Adrenal gland (tissue), 9 donors: ENCODE measurements at regions not wholly inside any gene's neighbourhood (a gene's known extent, or its start where the extent isn't known, plus 50 kb on each side); places are given as distances from the start of the nearest gene placed in this dataset.

Experiments used
- DNase-seq, 7 donors: peaks; one replicate each; pipeline ENCODE4 v3.0.0-alpha.2; 2019 to 2020
- H3K27ac ChIP-seq, 5 donors: fragments of 200-600 bp; sonication (generic) in 4 of 5; 1 replicate in 3 of 5; 2 replicates in 2 of 5; pipeline versions ENCODE4 v1.5.1 to v1.8.0; 2016 to 2020; ENCODE audit warnings: mild to moderate bottlenecking in 1 of 5
- H3K27me3 ChIP-seq: fragments of 200-600 bp; 2 replicates; pipeline ENCODE4 v1.8.0; 2021
- H3K36me3 ChIP-seq, 2 donors: fragments of 200-600 bp; replicated peaks in 1 of 2; 1 replicate in 1 of 2; 2 replicates in 1 of 2; pipeline versions ENCODE4 v1.5.1 to v1.8.0; 2018 to 2022
- H3K4me1 ChIP-seq, 2 donors: fragments of 200-600 bp; replicated peaks in 1 of 2; 1 replicate in 1 of 2; 2 replicates in 1 of 2; pipeline versions ENCODE4 v1.5.1 to v1.8.0; 2018 to 2021
- H3K4me3 ChIP-seq, 4 donors: fragments of 200-600 bp; sonication (generic) in 3 of 4; one replicate each; pipeline ENCODE4 v1.5.1; 2016 to 2018
- H3K9me3 ChIP-seq, 3 donors: fragments of 200-600 bp; sonication (generic) in 1 of 3; replicated peaks in 1 of 3; 1 replicate in 2 of 3; 2 replicates in 1 of 3; pipeline versions ENCODE4 v1.5.1 to v1.8.0; 2016 to 2021
- POLR2A ChIP-seq, 2 donors: fragments of 450-650 bp; IDR thresholded peaks; one replicate each; pipeline ENCODE4 v1.6.1; 2017; ENCODE audit warnings: antibody characterized with exemption in 2 of 2, mild to moderate bottlenecking in 2 of 2, moderate library complexity in 1 of 2
- WGBS, 4 donors: extraction: QIAGEN DNeasy Blood & Tissue Kit in 2 of 4; methylation state at CpG; one replicate each; pipeline versions ENCODE4 v1.1.5 to v1.1.7; 2013 to 2017; 5-methylcytosine and 5-hydroxymethylcytosine counted together
- intact Hi-C, 2 donors: fragments of 100-400 bp; cut with DNase I; formaldehyde crosslinking; loops; one replicate each; pipeline versions ENCODE4 v1.14.1 to v1.15.0; 2022 to 2023
- TF ChIP-seq, protein P1 (sequence below), 6 experiments: fragments of 450-650 bp in 4 of 6; fragments of 200-600 bp in 2 of 6; sonication (generic) in 1 of 6; IDR thresholded peaks; 1 replicate in 5 of 6; 2 replicates in 1 of 6; pipeline versions ENCODE4 v1.5.1 to v1.8.0; 2016 to 2021; ENCODE audit warnings: antibody characterized with exemption in 6 of 6, mild to moderate bottlenecking in 2 of 6, moderate library complexity in 1 of 6
- donor health status: healthy with polysubstance abuse.
- donor health status: Bipolar disorder and iron deficiency.
- donor health status: DM: yes; HTN: yes; CAD: no.
- donor health status: DM: no; HTN: no; CAD: no.
- donor health status: DM: no; HTN: no; CAD: no.

DNA sequence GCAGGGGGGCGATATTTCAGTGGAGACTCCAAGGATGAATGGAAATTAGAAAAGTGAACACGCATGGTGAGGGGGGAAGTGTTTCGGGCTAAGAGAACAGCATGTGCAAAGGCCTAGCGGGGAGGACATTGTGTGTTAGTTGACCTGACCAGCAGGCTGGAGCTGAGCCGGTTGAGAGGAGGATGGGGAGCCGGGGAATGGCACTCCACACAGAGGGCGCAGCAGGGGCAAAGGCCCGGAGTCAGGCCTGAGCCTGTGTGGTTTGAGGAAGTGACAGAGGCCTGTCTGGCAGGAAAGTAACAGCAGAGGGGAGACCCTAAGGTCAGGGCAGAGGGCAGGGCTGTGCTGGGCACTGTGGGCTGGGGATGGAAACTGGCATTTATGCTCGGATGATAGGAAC lies 83.2 kb upstream of the ZNF479 start:
- H3K9me3 ChIP-seq: no peaks in the 10 kb centered on the region
- intact Hi-C loops: no loop called here
- 68 to 78% (median 71%) methylated on average over 9 of the region's 9 CpGs for WGBS, 4 donors
- DNase-seq: no peak
- TF ChIP-seq, protein P1, sequence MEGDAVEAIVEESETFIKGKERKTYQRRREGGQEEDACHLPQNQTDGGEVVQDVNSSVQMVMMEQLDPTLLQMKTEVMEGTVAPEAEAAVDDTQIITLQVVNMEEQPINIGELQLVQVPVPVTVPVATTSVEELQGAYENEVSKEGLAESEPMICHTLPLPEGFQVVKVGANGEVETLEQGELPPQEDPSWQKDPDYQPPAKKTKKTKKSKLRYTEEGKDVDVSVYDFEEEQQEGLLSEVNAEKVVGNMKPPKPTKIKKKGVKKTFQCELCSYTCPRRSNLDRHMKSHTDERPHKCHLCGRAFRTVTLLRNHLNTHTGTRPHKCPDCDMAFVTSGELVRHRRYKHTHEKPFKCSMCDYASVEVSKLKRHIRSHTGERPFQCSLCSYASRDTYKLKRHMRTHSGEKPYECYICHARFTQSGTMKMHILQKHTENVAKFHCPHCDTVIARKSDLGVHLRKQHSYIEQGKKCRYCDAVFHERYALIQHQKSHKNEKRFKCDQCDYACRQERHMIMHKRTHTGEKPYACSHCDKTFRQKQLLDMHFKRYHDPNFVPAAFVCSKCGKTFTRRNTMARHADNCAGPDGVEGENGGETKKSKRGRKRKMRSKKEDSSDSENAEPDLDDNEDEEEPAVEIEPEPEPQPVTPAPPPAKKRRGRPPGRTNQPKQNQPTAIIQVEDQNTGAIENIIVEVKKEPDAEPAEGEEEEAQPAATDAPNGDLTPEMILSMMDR (IDR thresholded peaks at IDR 0.05): no peak
- TF ChIP-seq POLR2A (IDR thresholded peaks at IDR 0.05): no peak
- H3K4me1 ChIP-seq: no peaks in the 10 kb centered on the region
- H3K36me3 ChIP-seq: no peaks in the 10 kb centered on the region
- H3K27ac ChIP-seq: no peak overlapping the region
- H3K4me3 ChIP-seq: no peak overlapping the region
- no peaks in the 10 kb centered on the region for H3K27me3 ChIP-seq

DNA sequence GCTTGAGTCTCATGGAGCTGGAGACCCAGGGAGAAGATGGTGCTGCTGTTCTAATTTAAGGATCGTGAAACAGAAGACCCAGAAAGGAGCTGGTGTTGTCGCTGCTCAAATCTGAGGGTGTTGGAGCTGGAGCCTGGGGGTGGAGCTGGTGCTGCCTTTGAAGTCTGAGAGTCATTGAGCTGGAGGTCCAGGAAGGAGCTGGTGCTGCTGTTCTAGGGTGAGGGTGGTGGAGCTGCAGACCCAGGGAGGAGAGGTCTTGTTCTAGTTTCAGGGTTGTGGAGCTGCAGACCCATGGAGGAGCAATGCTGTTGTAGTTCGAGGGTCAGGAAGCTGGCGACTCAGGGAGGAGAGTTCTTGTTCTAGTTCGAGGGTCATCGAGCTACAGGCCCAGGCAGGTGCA lies 84.1 kb upstream of the ZNF479 start:
- Histone ChIP-seq H3K9me3 (no peaks in the 10 kb centered on the region), H3K27ac (no peak overlapping the region), H3K36me3 (no peaks in the 10 kb centered on the region), H3K4me1 (no peaks in the 10 kb centered on the region), H3K4me3 (no peak overlapping the region), H3K27me3 (no peaks in the 10 kb centered on the region)
- DNase-seq: no peak
- WGBS, 4 donors: 58 to 68% (median 65%) methylated on average over 6 of the region's 6 CpGs
- TF ChIP-seq, protein P1 (IDR thresholded peaks at IDR 0.05): no peak
- TF ChIP-seq POLR2A (IDR thresholded peaks at IDR 0.05): no peak
- intact Hi-C loops: no loop called here

DNA sequence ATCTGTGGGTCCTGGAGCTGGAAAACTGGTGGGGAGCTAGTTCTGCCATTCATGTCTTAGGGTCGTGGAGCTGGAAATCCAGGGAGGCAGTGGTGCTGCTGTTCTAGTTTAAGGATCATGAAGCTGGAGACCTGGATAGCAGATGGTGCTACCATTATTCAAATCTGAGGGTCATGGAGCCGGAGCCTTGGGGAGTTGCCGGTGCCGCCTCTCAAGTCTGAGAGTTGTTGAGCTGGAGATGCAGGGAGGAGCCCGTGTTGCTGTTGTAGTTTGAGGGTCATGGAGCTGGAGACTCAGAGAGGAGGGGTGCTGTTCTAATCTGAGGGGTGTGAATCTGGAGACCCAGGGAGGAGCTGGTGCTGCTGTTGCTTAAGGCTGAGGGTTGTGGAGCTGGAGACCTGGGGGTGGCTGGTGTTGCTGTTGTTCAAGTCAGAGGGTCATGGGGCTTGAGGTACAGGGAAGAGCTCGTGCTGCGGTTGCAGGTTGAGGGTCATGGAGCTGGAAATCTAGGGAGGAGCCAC lies 86.0 kb upstream of the ZNF479 start:
- H3K27me3 ChIP-seq: no peaks in the 10 kb centered on the region
- no peak overlapping the region for H3K27ac ChIP-seq
- no peaks in the 10 kb centered on the region for H3K36me3 ChIP-seq
- no peak overlapping the region for H3K4me3 ChIP-seq
- no peak for DNase-seq
- H3K9me3 ChIP-seq: no peaks in the 10 kb centered on the region
- intact Hi-C loops: no loop called here
- no peaks in the 10 kb centered on the region for H3K4me1 ChIP-seq
- TF ChIP-seq POLR2A (IDR thresholded peaks at IDR 0.05): no peak
- TF ChIP-seq, protein P1 (IDR thresholded peaks at IDR 0.05): no peak
- 68 to 76% (median 72%) methylated on average over 7 of the region's 7 CpGs for WGBS, 4 donors

DNA sequence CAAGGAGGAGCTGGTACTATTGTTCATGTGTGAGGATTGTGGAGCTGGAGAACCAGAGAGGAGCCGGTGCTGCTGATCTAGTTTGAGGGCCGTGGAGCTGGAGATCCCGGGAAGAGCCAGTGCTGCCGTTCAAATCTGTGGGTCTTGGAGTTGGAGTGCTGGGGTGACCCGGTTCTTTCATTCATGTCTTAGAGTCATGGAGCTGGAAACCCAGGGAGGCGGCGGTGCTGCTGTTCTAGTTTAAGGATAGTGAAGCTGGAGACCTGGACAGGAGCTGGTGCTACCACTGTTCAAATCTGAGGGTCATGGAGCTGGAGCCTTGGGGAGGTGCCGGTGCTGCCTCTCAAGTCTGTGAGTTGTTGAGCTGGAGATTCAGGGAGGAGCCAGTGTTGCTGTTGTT lies 88.5 kb upstream of the ZNF479 start:
- 77 to 81% (median 78%) methylated on average over 8 of the region's 8 CpGs for WGBS, 4 donors
- no peak for DNase-seq
- no peaks in the 10 kb centered on the region for H3K27me3 ChIP-seq
- intact Hi-C loops: no loop called here
- H3K4me3 ChIP-seq: no peak overlapping the region
- H3K27ac ChIP-seq: no peak overlapping the region
- TF ChIP-seq, protein P1 (IDR thresholded peaks at IDR 0.05): no peak
- TF ChIP-seq POLR2A (IDR thresholded peaks at IDR 0.05): no peak
- H3K9me3 ChIP-seq: no peaks in the 10 kb centered on the region
- H3K36me3 ChIP-seq: no peaks in the 10 kb centered on the region
- no peaks in the 10 kb centered on the region for H3K4me1 ChIP-seq
